NCI-H345 (cell line): ENCODE measurements at regions not wholly inside any gene's neighbourhood (a gene's known extent, or its start where the extent isn't known, plus 50 kb on each side); places are given as distances from the start of the nearest gene placed in this dataset.
"Not testable (repeated sequence)": the region's sequence is repeated elsewhere in the genome, so short reads cannot be mapped to it uniquely, and the experiment has no call there.

Experiments
- DNase-seq: peaks from one replicate; lab custom pipeline; 2025; lab: John Stamatoyannopoulos, UW

- not testable (repeated sequence) for DNase-seq
These were observed 1743.4 kb upstream of the CELF4 start for GRCh38 chr18:39308931-39309521.

- no peak for DNase-seq
These were observed 1740.2 kb upstream of the CELF4 start for GRCh38 chr18:39305766-39306165.

- no peak for DNase-seq
These were observed 1736.9 kb upstream of the CELF4 start for GRCh38 chr18:39302481-39302880.

GRCh38 chr18:39299152-39299551, 1733.6 kb upstream of the CELF4 start:
- peak; percentile 7 for DNase-seq

- DNase-seq = no peak
These were observed 1731.6 kb upstream of the CELF4 start for GRCh38 chr18:39297225-39297624.

- DNase-seq = no peak
These were observed 1730.8 kb upstream of the CELF4 start for GRCh38 chr18:39296293-39296888.

- DNase-seq = no peak
These were observed 1711.2 kb upstream of the CELF4 start for GRCh38 chr18:39276764-39277163.

GRCh38 chr18:39274535-39274934, 1708.9 kb upstream of the CELF4 start:
- DNase-seq = no peak

GRCh38 chr18:39272230-39272629, 1706.6 kb upstream of the CELF4 start:
- no peak for DNase-seq

GRCh38 chr18:39271654-39272053, 1706.1 kb upstream of the CELF4 start:
- no peak for DNase-seq

- DNase-seq = no peak
These were observed 1695.0 kb upstream of the CELF4 start for GRCh38 chr18:39260565-39260964.

GRCh38 chr18:39259736-39260135, 1694.1 kb upstream of the CELF4 start:
- DNase-seq = peak; percentile 9

GRCh38 chr18:39244242-39244641, 1678.6 kb upstream of the CELF4 start:
- no peak for DNase-seq

- DNase-seq = no peak
These were observed 1675.9 kb upstream of the CELF4 start for GRCh38 chr18:39241534-39241933.

GRCh38 chr18:39238981-39239660, 1673.5 kb upstream of the CELF4 start:
- no peak for DNase-seq

GRCh38 chr18:39235118-39235719, 1669.6 kb upstream of the CELF4 start:
- no peak for DNase-seq

- DNase-seq = no peak
These were observed 1667.3 kb upstream of the CELF4 start for GRCh38 chr18:39232937-39233336.

GRCh38 chr18:39232490-39232889, 1666.9 kb upstream of the CELF4 start:
- DNase-seq = no peak

- no peak for DNase-seq
These were observed 1664.6 kb upstream of the CELF4 start for GRCh38 chr18:39230086-39230803.

GRCh38 chr18:39227769-39228168, 1662.2 kb upstream of the CELF4 start:
- DNase-seq = not testable (repeated sequence)

- DNase-seq = peak; percentile 22
These were observed 1659.8 kb upstream of the CELF4 start for GRCh38 chr18:39225373-39225772.

GRCh38 chr18:39223283-39223682, 1657.7 kb upstream of the CELF4 start:
- no peak for DNase-seq
